HG03457 (cell line): ENCODE measurements at regions not wholly inside any gene's neighbourhood (a gene's known extent, or its start where the extent isn't known, plus 50 kb on each side); places are given as distances from the start of the nearest gene placed in this dataset.

Experiments
- ATAC-seq: cut with Tn5 transposase; IDR thresholded peaks from one replicate; pipeline ENCODE4 v1.9.1; 2021; ENCODE audit warnings: moderate number of reproducible peaks; ENCODE audit not compliant: unreplicated experiment

DNA sequence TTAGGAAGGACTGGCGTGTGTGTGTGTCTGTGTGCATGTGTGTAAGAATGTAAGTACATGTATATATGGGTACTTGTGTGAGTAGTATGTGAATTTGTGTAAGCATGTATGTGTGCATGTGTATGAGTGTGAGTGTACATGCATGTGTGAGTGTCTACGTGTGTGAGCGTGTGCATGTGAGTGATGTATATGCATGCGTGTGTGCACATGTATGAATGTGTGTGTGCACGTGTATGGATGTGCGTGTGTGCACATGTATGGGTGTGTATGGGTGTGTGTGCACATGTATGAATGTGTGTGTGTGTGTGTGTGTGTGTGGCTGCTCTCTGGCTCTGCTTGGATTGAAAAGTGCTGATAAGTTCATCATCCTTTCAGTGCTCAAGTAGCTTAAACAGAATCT, 154.5 kb downstream of the TENT4A start:
- no peak for ATAC-seq

DNA sequence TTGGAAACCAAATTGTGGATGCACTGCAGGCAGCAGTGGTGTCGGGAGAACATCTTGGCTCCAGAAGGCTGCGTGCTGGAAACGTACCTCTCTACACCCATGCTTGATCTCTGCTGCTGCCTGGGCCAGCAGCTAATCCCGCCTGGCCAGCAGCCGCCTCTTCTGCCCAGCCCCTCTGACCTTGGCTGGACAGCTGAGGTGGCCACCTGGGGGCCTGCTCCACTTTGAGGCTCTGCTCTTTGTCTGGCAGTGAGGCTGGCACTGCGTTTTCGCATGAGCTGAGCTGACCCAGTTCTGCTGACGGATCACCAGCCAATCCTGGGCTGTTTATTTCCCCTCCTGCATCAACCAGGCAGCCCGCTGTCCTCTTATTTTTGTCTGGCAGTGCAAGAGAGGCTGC, 154.9 kb downstream of the TENT4A start:
- ATAC-seq: no peak

DNA sequence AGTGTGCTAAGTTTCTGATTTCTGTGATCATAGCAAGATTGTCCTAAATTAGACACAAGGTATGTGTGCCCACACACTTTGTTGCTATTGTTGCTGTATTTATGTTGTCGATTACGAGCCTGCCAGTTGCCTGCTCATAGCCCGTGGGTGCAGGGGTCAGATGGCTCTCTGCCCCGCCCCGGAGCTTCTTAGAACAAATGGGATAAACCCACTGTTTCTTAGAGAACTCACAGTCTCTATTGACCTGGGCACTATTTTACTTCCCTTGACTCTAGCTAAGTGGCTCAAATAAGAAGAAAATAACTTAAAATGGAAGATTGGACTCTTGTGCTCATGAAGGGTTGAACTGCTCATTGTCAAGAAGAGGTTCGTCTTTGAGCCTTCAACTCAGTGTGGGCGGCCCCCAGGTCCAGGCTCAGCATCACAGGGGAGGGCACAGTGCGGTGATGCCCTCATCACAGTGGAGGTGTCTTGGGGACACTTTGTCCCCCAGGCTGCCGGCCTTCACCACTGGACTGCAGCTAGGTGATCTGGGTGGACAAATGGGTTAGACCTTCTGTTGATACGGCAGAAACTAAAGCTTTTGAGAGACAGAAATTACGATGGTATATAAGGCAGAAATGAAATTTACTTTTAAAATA, 155.5 kb downstream of the TENT4A start:
- ATAC-seq: no peak

DNA sequence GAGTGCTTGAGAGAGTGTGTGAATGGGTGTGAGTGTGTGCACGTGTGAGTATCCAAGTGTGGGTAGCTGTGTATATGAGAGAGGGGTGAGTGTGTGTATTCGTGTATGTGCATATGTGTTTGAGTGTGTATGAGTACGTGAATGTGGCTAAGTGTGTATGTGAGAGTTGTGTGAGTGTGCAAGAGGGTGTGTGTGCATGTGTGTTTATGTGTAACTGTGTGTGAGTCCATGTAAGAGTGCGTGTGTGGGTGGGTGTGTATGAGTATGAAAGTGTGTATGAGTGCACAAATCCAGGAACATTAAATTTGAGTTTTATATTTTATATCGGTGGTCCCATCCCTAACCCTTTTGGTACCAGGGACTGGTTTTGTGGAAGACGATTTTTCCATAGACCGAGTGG, 156.4 kb downstream of the TENT4A start:
- ATAC-seq: no peak

DNA sequence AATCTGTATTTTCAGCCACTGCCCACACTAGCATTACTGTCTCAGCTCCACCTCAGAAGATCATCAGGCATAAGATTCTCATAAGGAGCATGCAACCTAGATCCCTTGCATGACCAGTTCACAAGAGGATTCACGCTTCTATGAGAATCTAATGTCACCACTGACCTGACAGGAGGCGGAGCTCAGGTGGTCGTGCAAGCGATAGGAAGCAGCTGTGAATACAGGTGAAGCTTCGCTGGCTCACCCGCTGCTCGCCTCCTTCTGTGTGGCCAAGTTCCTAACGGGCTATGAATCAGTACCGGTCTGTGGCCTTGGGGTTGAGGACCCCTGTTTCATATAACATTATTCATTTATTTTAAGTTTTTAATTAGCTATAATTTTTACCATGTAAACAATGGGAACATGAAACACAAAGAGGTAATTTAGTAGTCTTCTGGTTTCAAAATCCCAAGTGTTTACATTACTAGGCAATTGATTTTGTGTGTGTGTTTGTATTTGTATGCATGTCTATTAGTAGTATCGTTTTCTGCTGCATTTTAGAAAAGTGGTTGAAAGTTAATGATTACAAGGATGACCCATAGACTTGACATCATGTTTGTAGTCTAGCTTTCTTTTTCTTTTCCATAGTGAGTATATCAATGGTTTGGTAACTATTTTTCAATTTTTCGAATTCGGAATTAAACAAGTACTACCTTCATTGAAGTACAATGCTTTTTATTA, 159.4 kb downstream of the TENT4A start:
- ATAC-seq: no peak

DNA sequence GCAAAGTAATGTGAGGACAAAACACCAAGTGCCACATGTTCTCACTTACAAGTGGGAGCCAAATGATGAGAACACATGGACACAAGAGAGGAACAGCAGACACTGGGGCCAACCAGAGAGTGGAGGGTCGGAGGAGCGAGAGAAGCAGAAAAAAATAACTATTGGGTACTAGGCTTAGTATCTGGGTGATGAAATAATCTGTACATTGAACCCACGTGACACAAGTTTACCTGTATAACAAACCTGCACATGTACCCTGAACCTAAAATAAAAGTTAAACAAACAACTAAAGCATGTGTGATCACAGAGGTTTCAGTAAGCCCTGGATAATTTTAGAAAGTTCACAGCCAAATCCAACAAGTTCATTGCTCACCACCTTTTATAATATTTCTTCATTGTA, 160.1 kb downstream of the TENT4A start:
- no peak for ATAC-seq

- no peak for ATAC-seq
Observed at GRCh38 chr5:6875376-6875775, 162.1 kb downstream of the TENT4A start.

- no peak for ATAC-seq
Observed at GRCh38 chr5:6877986-6878828, 165.0 kb downstream of the TENT4A start.

GRCh38 chr5:6885581-6885980, 172.3 kb downstream of the TENT4A start:
- ATAC-seq: no peak

- no peak for ATAC-seq
Observed at GRCh38 chr5:6886866-6887265, 173.6 kb downstream of the TENT4A start.

DNA sequence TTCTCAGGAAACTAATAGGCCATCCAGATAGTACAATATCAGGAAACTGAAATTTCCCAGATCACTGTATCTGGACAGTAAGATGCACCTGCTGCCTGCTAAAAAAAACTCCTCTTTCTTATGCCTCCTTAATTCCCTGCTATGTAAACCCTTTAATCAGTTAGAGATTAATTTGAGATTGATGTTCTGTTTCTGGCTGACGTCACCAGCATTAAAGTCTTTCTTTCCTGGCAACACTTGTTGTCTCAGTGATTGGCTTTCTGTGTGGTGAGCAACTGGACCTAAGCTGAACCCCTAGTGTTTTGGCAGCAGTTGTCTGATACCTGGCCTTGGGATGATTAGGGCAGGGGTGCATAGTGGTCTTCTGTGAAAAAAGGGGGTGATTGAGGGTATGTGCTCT, 175.8 kb downstream of the TENT4A start:
- ATAC-seq: no peak

GRCh38 chr5:6899221-6899620, 186.0 kb downstream of the TENT4A start:
- ATAC-seq: no peak

DNA sequence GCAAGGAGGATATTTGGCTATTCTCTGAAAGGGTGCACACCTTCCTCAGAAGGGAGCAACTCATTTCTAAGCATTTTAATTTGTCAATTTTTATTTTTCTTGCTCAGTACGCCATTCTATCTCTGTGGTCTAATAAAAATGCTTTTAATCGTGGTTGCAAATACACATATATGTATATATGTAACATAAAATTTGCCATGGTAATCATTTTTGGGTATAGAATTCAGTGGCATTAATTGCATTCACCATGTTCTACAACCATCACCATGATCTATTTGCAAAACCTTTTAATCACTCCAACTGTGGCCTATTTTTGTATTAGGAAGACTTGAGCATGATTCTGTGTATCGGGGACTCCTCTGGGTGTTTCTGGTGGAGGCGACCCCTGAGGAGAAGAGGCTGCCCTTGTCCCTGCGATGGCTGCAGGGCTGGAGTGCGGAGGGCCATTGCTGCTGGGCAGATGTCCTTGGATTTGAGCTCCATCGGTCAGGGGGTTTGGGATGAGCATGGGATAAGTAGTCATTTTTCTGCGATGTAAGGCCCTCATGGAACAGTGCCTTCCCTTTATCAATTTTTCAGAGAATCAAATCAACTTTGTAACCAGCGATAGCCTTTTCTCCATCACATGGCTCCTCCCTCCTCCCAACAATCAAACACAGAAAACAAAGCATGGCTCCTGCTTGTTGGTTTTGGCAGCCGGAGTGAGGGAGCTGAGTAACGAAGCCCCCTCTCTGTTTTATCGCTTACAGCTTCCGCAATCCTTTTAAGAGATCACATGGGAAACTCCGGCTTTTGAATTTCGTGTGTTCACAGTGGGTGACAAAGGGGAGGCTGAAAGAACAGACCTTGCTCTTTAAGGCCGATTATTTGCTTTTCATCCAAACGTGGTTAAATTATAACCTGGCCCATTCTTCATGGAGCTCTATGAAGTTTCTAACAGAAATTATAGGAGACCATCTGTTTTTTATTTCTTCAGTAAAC, 187.3 kb downstream of the TENT4A start:
- no peak for ATAC-seq

- ATAC-seq: no peak
Observed at GRCh38 chr5:6902094-6902493, 188.9 kb downstream of the TENT4A start.

DNA sequence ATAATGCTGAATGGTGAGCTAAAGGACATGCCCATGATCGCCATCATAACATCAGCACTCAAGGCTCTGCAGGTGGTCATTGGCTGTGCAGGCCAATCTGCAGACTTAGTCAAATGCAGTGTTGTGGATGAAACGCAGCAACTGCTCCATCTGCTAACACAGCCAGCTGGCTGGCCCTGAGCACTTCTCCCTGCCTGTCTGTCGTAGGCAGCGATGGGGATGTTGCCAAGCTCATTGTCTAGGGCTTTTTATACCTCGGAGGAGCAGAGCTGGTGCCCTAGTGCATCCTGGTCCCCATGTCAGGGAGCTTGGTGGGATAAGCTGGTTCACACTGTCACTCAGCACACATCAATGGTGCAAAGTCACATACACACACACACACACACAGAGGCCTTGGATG, 189.4 kb downstream of the TENT4A start:
- ATAC-seq: no peak

DNA sequence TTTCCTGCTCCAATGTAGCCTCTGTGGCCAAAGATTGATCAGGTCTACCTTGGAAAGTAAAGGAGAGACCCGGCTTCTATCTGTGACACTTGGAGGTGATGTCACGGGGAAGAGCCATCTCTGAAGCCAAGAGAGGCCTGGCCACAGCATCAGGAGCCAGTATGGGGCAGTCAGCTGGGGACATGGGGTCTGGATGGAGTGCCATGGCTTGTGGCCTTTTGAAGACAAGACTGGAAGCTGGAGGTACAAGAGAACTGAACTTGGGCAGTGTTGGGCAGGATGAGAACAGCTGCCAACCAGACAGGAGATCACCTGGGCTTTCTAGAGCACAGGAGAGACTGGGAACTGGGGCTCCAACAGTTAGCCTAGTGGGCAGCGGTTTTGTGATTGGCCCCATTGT, 190.7 kb downstream of the TENT4A start:
- no peak for ATAC-seq

DNA sequence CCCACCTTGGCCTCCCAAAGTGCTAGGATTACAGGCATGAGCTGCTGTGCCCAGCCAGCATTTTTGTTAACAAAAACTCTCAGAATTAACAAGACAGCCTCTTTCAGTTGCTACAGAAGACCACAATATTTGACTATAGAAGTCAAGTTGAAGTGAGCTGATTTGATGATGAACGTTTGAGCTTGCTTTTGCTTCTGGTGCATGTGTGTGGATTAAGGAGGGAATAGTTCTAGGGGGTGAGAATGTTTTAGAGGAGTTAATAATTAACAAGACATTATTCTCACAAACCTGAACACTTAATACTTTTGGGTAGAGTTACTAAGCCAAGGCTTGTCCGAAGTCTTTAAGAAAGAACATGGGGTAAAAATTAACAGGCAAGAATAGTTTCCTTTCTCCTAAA, 191.6 kb downstream of the TENT4A start:
- ATAC-seq: no peak

- ATAC-seq: no peak
Observed at GRCh38 chr5:6905423-6905822, 192.2 kb downstream of the TENT4A start.

GRCh38 chr5:6905883-6906282, 192.7 kb downstream of the TENT4A start:
- no peak for ATAC-seq

DNA sequence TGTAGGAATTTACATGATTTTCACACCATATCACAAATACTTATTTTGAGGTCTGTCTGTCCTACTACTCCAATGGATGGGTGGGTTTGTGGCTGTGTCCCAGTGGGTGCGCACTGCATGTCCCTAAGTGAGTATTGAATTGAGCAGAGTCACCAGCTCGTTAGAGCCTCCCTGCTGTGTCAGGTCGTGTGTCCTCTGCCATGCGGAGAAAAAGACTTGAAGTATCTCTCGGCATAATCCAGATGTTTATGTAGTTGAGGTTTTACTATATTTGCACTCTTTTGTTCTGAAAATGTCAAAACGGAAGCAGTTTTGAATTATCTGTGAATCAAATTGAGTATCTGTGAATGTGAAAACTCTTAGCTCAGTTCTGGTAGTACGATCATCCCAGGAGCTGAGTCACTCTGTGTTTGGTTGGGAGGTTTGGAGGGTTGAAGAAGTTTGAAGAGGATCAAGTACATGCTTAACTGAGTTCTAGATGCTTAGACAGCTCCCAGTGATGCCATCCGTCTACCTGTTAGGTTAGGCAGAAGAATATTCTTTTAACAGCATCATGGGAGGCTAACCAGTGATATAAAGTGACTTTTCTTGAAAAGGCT, 194.2 kb downstream of the TENT4A start:
- no peak for ATAC-seq
